ENCODE measurements at regions not wholly inside any gene's neighbourhood (a gene's known extent, or its start where the extent isn't known, plus 50 kb on each side); places are given as distances from the start of the nearest gene placed in this dataset.

GRCh38 chr6:140747114-140747513 lies 1372.7 kb upstream of the CITED2 start:
- ATAC-seq, result no peak
- Histone ChIP-seq H3K4me3 (no peak overlapping the region), H3K36me3 (no peaks in the 10 kb centered on the region), H3K27me3 (no peaks in the 10 kb centered on the region), H3K9me3 (peaks cover 0 to 12% (median 0%) of the 10 kb centered on the region in 3 donors), H3K4me1 (no peaks in the 10 kb centered on the region), H3K27ac (no peak overlapping the region)
- 100% methylated on average over 1 of the region's 2 CpGs; no CpG with 5 or more reads in 1 of the 2 donors for WGBS, 2 donors (ENCODE audit: low coverage in 1 of 2)
- no peak for TF ChIP-seq CTCF (IDR thresholded peaks at IDR 0.05)
- TF ChIP-seq EP300 (IDR thresholded peaks at IDR 0.05), result no peak

GRCh38 chr6:140744659-140745320 lies 1370.3 kb upstream of the CITED2 start:
- Histone ChIP-seq H3K4me1 (no peaks in the 10 kb centered on the region), H3K27me3 (no peaks in the 10 kb centered on the region), H3K9me3 (peaks cover 0 to 12% (median 0%) of the 10 kb centered on the region in 3 donors), H3K4me3 (no peak overlapping the region), H3K36me3 (no peaks in the 10 kb centered on the region), H3K27ac (no peak overlapping the region)
- TF ChIP-seq POLR2AphosphoS5 (IDR thresholded peaks at IDR 0.05) (no peak), CTCF (IDR thresholded peaks at IDR 0.05) (no peak), EP300 (IDR thresholded peaks at IDR 0.05) (no peak), POLR2A (IDR thresholded peaks at IDR 0.05) (no peak)
- ATAC-seq, result peak; percentile 48
- WGBS, 2 donors (ENCODE audit: low coverage in 1 of 2), result 70 to 90% methylated on average over 2 of the region's 2 CpGs

GRCh38 chr6:140736231-140736630 lies 1361.8 kb upstream of the CITED2 start:
- no peak for ATAC-seq
- no peaks in the 10 kb centered on the region for H3K36me3 ChIP-seq
- H3K27ac ChIP-seq, result no peak overlapping the region
- TF ChIP-seq POLR2AphosphoS5 (IDR thresholded peaks at IDR 0.05), result no peak
- TF ChIP-seq CTCF (IDR thresholded peaks at IDR 0.05), result no peak
- no peak for TF ChIP-seq POLR2A (IDR thresholded peaks at IDR 0.05)
- TF ChIP-seq EP300 (IDR thresholded peaks at IDR 0.05), result no peak
- no peaks in the 10 kb centered on the region for H3K27me3 ChIP-seq
- H3K4me1 ChIP-seq, result peaks cover 0 to 17% (median 5%) of the 10 kb centered on the region in 3 donors
- H3K9me3 ChIP-seq, result no peaks in the 10 kb centered on the region
- no peak overlapping the region for H3K4me3 ChIP-seq

- no peak for ATAC-seq
- WGBS, 2 donors (ENCODE audit: low coverage in 1 of 2), result 37 to 50% methylated on average over 2 of the region's 2 CpGs
- no peak overlapping the region for H3K27ac ChIP-seq
- peaks cover 0 to 17% (median 5%) of the 10 kb centered on the region in 3 donors for H3K4me1 ChIP-seq
- no peaks in the 10 kb centered on the region for H3K9me3 ChIP-seq
- H3K27me3 ChIP-seq, result no peaks in the 10 kb centered on the region
- H3K36me3 ChIP-seq, result no peaks in the 10 kb centered on the region
- TF ChIP-seq CTCF (IDR thresholded peaks at IDR 0.05), result no peak
- no peak for TF ChIP-seq POLR2AphosphoS5 (IDR thresholded peaks at IDR 0.05)
- TF ChIP-seq EP300 (IDR thresholded peaks at IDR 0.05), result no peak
- TF ChIP-seq POLR2A (IDR thresholded peaks at IDR 0.05), result no peak
- no peak overlapping the region for H3K4me3 ChIP-seq
Observed at GRCh38 chr6:140732991-140733390, 1358.5 kb upstream of the CITED2 start.

- 67 to 85% methylated on average over 1 to 2 of the region's 2 CpGs for WGBS, 2 donors (ENCODE audit: low coverage in 1 of 2)
- TF ChIP-seq POLR2AphosphoS5 (IDR thresholded peaks at IDR 0.05), result no peak
- TF ChIP-seq CTCF (IDR thresholded peaks at IDR 0.05), result no peak
- no peak for TF ChIP-seq POLR2A (IDR thresholded peaks at IDR 0.05)
- TF ChIP-seq EP300 (IDR thresholded peaks at IDR 0.05), result no peak
- no peaks in the 10 kb centered on the region for H3K36me3 ChIP-seq
- H3K4me3 ChIP-seq, result no peak overlapping the region
- no peaks in the 10 kb centered on the region for H3K9me3 ChIP-seq
- H3K27ac ChIP-seq, result no peak overlapping the region
- no peaks in the 10 kb centered on the region for H3K27me3 ChIP-seq
- H3K4me1 ChIP-seq, result peaks cover 0 to 17% (median 5%) of the 10 kb centered on the region in 3 donors
- no peak for ATAC-seq
Observed at GRCh38 chr6:140732155-140732554, 1357.7 kb upstream of the CITED2 start.
